BLaER1 (cell line): ENCODE measurements at regions not wholly inside any gene's neighbourhood (a gene's known extent, or its start where the extent isn't known, plus 50 kb on each side); places are given as distances from the start of the nearest gene placed in this dataset.

Source experiments
- H3K27ac ChIP-seq: shearing (Covaris generic); formaldehyde crosslinking; 2 replicates; pipeline ENCODE4 v1.8.1; 2022
- H3K27me3 ChIP-seq: shearing (Covaris generic); formaldehyde crosslinking; 2 replicates; pipeline ENCODE4 v1.8.1; 2022
- H3K36me3 ChIP-seq: shearing (Covaris generic); formaldehyde crosslinking; 2 replicates; pipeline ENCODE4 v1.8.1; 2022
- H3K4me1 ChIP-seq: shearing (Covaris generic); formaldehyde crosslinking; 2 replicates; pipeline ENCODE4 v1.8.1; 2022
- H3K4me2 ChIP-seq: shearing (Covaris generic); formaldehyde crosslinking; 2 replicates; pipeline ENCODE4 v1.8.1; 2022
- H3K4me3 ChIP-seq: shearing (Covaris generic); formaldehyde crosslinking; 2 replicates; pipeline ENCODE4 v1.8.1; 2022
- H3K9ac ChIP-seq: shearing (Covaris generic); formaldehyde crosslinking; 2 replicates; pipeline ENCODE4 v1.8.1; 2022
- H3K9me3 ChIP-seq: shearing (Covaris generic); formaldehyde crosslinking; 2 replicates; pipeline ENCODE4 v1.8.1; 2022
- H4K20me1 ChIP-seq: shearing (Covaris generic); formaldehyde crosslinking; 2 replicates; pipeline ENCODE4 v1.8.1; 2022
- Cebpa-rat ChIP-seq: shearing (Covaris generic); IDR thresholded peaks from 2 replicates; pipeline ENCODE4 v1.8.1; 2022

- no peak overlapping the region for H3K27ac ChIP-seq
- TF ChIP-seq Cebpa-rat = no peak
- peaks cover 39% of the 10 kb centered on the region for H3K9me3 ChIP-seq
- no peak overlapping the region for H3K4me2 ChIP-seq
- no peaks in the 10 kb centered on the region for H3K27me3 ChIP-seq
- H4K20me1 ChIP-seq = no peaks in the 10 kb centered on the region
- H3K36me3 ChIP-seq = no peaks in the 10 kb centered on the region
- H3K4me3 ChIP-seq = no peak overlapping the region
- H3K9ac ChIP-seq = no peak overlapping the region
- H3K4me1 ChIP-seq = no peaks in the 10 kb centered on the region
Observed at GRCh38 chr17:77512062-77512946, 371.5 kb downstream of the SEC14L1 start.

DNA sequence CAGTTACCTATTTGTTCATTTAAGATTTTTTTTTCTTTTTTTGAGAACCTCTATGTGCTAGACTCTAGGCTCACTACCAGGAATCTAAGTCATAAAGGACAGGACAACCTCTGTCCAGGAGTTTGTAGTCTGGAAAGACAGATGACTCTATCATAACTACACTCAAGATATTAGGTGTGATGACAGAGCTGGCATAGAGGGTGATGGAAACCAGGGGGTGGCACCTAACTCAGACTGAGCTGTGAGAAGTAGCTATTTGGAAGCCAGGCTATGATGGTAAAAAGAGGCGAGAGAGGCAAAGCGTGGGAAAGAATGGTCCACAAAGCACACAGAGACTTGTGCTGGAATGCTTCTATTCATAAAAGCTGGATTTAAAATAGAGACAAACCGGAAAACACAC lies 372.3 kb downstream of the SEC14L1 start:
- Histone ChIP-seq H4K20me1 (no peaks in the 10 kb centered on the region), H3K9ac (no peak overlapping the region), H3K27ac (no peak overlapping the region), H3K36me3 (no peaks in the 10 kb centered on the region), H3K9me3 (peaks cover 39% of the 10 kb centered on the region), H3K27me3 (no peaks in the 10 kb centered on the region), H3K4me3 (no peak overlapping the region), H3K4me1 (no peaks in the 10 kb centered on the region), H3K4me2 (no peak overlapping the region)
- TF ChIP-seq Cebpa-rat = no peak

DNA sequence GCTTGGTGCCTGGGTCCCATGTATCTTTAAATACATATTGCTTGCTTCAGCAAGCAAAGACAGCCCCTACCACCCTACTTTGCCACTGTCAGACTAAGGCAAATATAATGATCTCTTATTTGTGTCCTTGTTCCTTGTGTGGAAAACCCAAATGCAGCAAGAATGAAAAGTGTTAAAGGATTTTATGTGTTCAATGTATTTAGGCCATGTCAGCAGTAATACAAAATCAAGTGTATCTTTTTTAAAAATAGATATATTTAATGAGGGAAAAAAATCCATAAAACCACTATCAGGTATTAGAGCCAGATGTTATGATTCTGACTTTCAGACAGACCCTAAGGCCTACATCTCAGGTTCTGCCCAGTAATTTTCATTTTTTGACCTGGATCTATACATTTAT lies 374.5 kb downstream of the SEC14L1 start:
- Histone ChIP-seq H3K4me3 (no peak overlapping the region), H3K27ac (no peak overlapping the region), H4K20me1 (no peaks in the 10 kb centered on the region), H3K36me3 (no peaks in the 10 kb centered on the region), H3K9ac (no peak overlapping the region), H3K4me2 (no peak overlapping the region), H3K9me3 (peaks cover 35% of the 10 kb centered on the region), H3K27me3 (no peaks in the 10 kb centered on the region), H3K4me1 (no peaks in the 10 kb centered on the region)
- no peak for TF ChIP-seq Cebpa-rat

DNA sequence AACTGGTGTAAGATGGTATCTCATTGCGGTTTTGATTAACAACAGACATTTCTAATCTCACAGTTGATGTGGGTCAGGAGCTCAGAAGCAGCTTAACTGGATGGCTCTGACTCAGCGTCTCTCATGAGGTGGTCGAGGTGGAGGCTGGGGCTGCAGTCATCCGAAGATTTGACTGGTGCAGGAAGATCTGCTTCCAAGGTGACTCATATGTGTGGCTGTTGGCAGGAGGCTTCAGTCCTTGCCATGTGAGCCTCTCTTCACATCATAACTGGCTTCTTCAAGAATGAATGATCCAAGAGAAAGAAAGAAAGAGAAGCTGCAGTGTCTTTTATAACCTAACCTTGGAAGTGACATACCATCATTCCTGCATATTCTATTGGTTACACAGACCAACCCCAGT lies 376.1 kb downstream of the SEC14L1 start:
- Histone ChIP-seq H3K9ac (no peak overlapping the region), H3K27me3 (no peaks in the 10 kb centered on the region), H3K4me3 (no peak overlapping the region), H4K20me1 (no peaks in the 10 kb centered on the region), H3K4me2 (no peak overlapping the region), H3K27ac (no peak overlapping the region), H3K9me3 (peaks cover 21% of the 10 kb centered on the region), H3K4me1 (no peaks in the 10 kb centered on the region), H3K36me3 (no peaks in the 10 kb centered on the region)
- TF ChIP-seq Cebpa-rat = no peak

DNA sequence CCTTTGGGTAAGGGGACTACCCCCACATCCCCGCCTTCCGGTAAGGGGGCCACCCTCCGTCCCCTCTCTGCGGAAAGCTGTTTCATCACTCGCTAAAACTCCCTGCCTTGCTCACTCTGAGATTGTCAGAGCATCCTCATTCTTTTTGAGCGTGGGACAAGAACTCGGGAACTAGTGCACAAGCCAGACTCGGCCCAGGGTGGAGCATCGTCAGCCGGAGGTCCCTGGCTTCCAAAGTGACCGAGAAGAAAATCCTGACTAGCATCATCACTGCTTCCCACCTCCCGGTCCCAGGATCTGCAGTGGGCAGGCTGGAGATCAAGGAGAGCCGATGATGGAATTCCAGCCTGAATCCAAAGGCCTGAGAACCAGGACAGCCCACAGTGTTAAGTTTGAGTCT lies 380.3 kb downstream of the SEC14L1 start:
- Histone ChIP-seq H3K4me1 (no peaks in the 10 kb centered on the region), H3K9ac (no peak overlapping the region), H3K4me2 (no peak overlapping the region), H3K27me3 (no peaks in the 10 kb centered on the region), H3K36me3 (no peaks in the 10 kb centered on the region), H3K27ac (no peak overlapping the region), H3K9me3 (no peaks in the 10 kb centered on the region), H3K4me3 (no peak overlapping the region), H4K20me1 (no peaks in the 10 kb centered on the region)
- no peak for TF ChIP-seq Cebpa-rat

DNA sequence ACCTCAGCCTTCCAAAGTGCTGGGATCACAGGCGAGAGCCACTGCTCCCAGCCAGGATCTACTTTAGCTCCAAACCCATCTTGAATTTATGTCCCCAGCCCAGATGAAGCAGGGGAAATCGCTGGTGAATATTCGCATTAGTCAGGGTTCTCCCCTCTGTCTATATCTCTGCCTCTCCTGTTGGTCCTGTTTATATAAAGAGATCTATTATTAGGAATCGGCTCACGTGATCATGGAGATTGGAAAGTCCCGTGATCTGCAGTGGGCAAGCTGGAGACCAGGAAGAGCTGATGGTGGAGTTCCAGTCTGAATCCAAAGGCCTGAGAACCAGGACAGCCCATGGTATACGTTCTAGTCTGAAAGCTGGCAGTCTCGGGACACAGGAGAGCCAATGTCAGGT lies 382.8 kb downstream of the SEC14L1 start:
- Histone ChIP-seq H4K20me1 (no peaks in the 10 kb centered on the region), H3K27ac (no peak overlapping the region), H3K9ac (no peak overlapping the region), H3K9me3 (no peaks in the 10 kb centered on the region), H3K27me3 (no peaks in the 10 kb centered on the region), H3K36me3 (no peaks in the 10 kb centered on the region), H3K4me3 (no peak overlapping the region), H3K4me1 (peaks cover 17% of the 10 kb centered on the region), H3K4me2 (no peak overlapping the region)
- no peak for TF ChIP-seq Cebpa-rat

DNA sequence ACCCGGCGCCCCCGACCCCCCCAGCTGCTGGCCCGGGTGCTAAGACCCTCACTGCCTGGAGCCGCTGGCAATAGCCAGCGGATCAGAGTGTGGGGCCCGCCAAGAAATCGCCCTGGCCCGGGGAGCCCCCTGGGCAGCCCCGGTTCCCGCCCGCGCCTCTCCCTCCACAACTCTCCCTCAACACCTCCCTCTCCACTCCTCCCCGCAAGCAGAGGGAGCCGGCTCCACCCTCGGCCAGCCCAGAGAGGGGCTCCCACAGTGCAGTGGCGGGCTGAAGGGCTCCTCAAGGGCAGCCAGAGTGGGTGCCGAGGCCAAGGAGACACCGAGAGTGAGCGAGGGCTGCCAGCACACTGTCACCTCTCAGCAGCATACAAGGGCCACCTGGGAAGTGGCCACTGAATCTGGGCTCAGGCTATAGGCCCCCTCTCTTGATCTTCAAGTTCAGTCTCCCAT lies 385.5 kb downstream of the SEC14L1 start:
- Histone ChIP-seq H3K27me3 (peaks cover 6% of the 10 kb centered on the region; the same call in 1 of the 2 replicates), H3K27ac (no peak overlapping the region), H3K4me2 (no peak overlapping the region), H3K4me1 (peaks cover 25% of the 10 kb centered on the region), H3K9ac (no peak overlapping the region), H3K4me3 (no peak overlapping the region), H4K20me1 (no peaks in the 10 kb centered on the region), H3K36me3 (no peaks in the 10 kb centered on the region), H3K9me3 (no peaks in the 10 kb centered on the region)
- no peak for TF ChIP-seq Cebpa-rat

GRCh38 chr17:77526728-77527350 lies 386.1 kb downstream of the SEC14L1 start:
- H3K36me3 ChIP-seq = no peaks in the 10 kb centered on the region
- TF ChIP-seq Cebpa-rat = no peak
- no peaks in the 10 kb centered on the region for H4K20me1 ChIP-seq
- H3K9ac ChIP-seq = no peak overlapping the region
- H3K27me3 ChIP-seq = peaks cover 6% of the 10 kb centered on the region; the same call in 1 of the 2 replicates
- no peak overlapping the region for H3K4me3 ChIP-seq
- H3K4me2 ChIP-seq = peak overlapping the region; percentile 96
- H3K27ac ChIP-seq = peak overlapping the region; percentile 69; the same call in 1 of the 2 replicates
- H3K9me3 ChIP-seq = no peaks in the 10 kb centered on the region
- peaks cover 25% of the 10 kb centered on the region for H3K4me1 ChIP-seq

- H3K4me1 ChIP-seq = peaks cover 25% of the 10 kb centered on the region
- peaks cover 6% of the 10 kb centered on the region; the same call in 1 of the 2 replicates for H3K27me3 ChIP-seq
- no peaks in the 10 kb centered on the region for H3K36me3 ChIP-seq
- H3K4me3 ChIP-seq = peak overlapping the region; percentile 68
- no peaks in the 10 kb centered on the region for H3K9me3 ChIP-seq
- H3K9ac ChIP-seq = peak overlapping the region; percentile 77; the same call in 1 of the 2 replicates
- peak overlapping the region; percentile 69 for H3K27ac ChIP-seq
- H3K4me2 ChIP-seq = peak overlapping the region; percentile 96
- no peak for TF ChIP-seq Cebpa-rat
- H4K20me1 ChIP-seq = no peaks in the 10 kb centered on the region
Observed at GRCh38 chr17:77527409-77527808, 386.6 kb downstream of the SEC14L1 start.

DNA sequence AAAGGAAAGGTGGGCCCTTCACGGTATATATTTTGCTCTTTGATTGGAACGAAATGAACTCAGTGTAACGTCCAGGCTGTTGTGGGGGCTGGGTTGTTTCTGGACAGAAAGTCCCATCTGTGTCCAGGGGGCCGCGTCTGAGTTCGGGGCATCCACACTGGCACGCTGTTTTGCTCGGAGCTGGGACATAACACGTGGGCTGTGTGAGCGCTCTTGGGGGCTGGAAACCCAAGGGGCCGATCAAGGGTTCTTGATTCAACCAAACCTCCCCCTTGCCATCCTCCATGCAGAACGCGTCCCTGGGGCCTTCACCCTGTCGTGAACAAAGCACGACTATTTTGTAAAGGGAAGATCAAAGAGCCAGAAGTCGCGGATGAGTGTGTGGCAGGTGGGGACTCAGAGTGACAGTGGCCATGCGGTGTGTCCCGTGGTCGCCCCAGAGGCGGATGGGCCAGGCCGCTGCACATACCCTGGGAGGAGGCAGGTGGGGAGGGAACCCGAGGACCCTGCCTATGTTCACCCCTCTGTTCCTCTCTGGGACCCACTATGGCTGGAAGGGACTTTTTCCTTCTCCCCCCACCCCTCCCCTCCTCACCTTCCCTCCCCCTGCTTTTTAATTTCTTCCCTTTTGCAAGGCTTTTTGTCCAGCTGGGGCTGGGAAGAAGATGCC lies 387.2 kb downstream of the SEC14L1 start:
- no peaks in the 10 kb centered on the region for H4K20me1 ChIP-seq
- no peaks in the 10 kb centered on the region for H3K36me3 ChIP-seq
- H3K27me3 ChIP-seq = peaks cover 6% of the 10 kb centered on the region; the same call in 1 of the 2 replicates
- peak overlapping the region; percentile 96 for H3K4me2 ChIP-seq
- peak overlapping the region; percentile 69 for H3K27ac ChIP-seq
- H3K4me3 ChIP-seq = peak overlapping the region; percentile 68
- no peaks in the 10 kb centered on the region for H3K9me3 ChIP-seq
- peaks cover 25% of the 10 kb centered on the region for H3K4me1 ChIP-seq
- no peak for TF ChIP-seq Cebpa-rat
- peak overlapping the region; percentile 77 for H3K9ac ChIP-seq
